HCT116 (cell line): ENCODE measurements at regions not wholly inside any gene's neighbourhood (a gene's known extent, or its start where the extent isn't known, plus 50 kb on each side); places are given as distances from the start of the nearest gene placed in this dataset.

Experiments used
- ATAC-seq: fragments of 200-7000 bp; cut with Tn5 transposase; 2 replicates; pipeline ENCODE4 v1.9.1; 2020; ENCODE audit warnings: mild to moderate bottlenecking, moderate library complexity
- BruUV-seq: library from RNA; stranded (reverse); fragments of 400-500 nt; replicated peaks from 2 replicates; lab custom pipeline; 2021; lab: Mats Ljungman, UMichigan
- CTCF ChIA-PET: fragments of 300-600 bp; sonication (Branson Sonifier 250); formaldehyde crosslinking; loops from one replicate; lab custom pipeline; 2021; ENCODE audit warnings: antibody characterized with exemption; lab: Charles Lee
- POLR2A ChIA-PET: fragments of 300-600, 350-600 bp; sonication (Branson Sonifier 250); formaldehyde crosslinking; loops from one replicate; lab custom pipeline; 2021; ENCODE audit warnings: antibody characterized with exemption; lab: Charles Lee
- RAD21 ChIA-PET, 2 experiments: fragments of 300-600 bp; sonication (Branson Sonifier 250); formaldehyde crosslinking; loops; one replicate each; lab custom pipeline; 2023; ENCODE audit warnings: low total read pairs in 2 of 2; ENCODE audit not compliant: uncharacterized antibody in 2 of 2, unreplicated experiment in 2 of 2, low non-redundant PET in 1 of 2; lab: Charles Lee
- DNase-seq: peaks from one replicate; pipeline ENCODE4 v3.0.0-alpha.2; 2010; ENCODE audit warnings: low read depth, low spot score
- H2AFZ ChIP-seq: fragments of 200-600 bp; shearing (Covaris generic), sonication (generic); 2 replicates; pipeline ENCODE4 v1.6.1; 2017; ENCODE audit warnings: low read depth, mixed run types, mixed read lengths, antibody characterized with exemption, low read length; ENCODE audit not compliant: poor library complexity, severe bottlenecking
- H3K27ac ChIP-seq: 2 replicates; pipeline ENCODE4 v1.5.1; 2012; ENCODE audit warnings: low read depth, low read length
- H3K27me3 ChIP-seq: fragments of 200-600 bp; sonication (generic); 2 replicates; pipeline ENCODE4 v1.6.1; 2016; ENCODE audit warnings: mixed run types, low read length, mixed read lengths; ENCODE audit not compliant: insufficient read depth
- H3K36me3 ChIP-seq, 2 experiments: fragments of 200-500 bp in 1 of 2; fragments of 200-600 bp in 1 of 2; sonication (Bioruptor generic) in 1 of 2; sonication (generic) in 1 of 2; 2 replicates each; pipeline versions ENCODE4 v1.5.1 to v1.6.1; 2014 to 2016; ENCODE audit warnings: low read length in 2 of 2, inconsistent platforms in 1 of 2, mixed read lengths in 1 of 2, mixed run types in 1 of 2; ENCODE audit not compliant: insufficient read depth in 2 of 2, control insufficient read depth in 1 of 2
- H3K4me1 ChIP-seq, 2 experiments: fragments of 200-600 bp in 1 of 2; sonication (generic) in 1 of 2; 2 replicates each; pipeline versions ENCODE4 v1.5.1 to v1.6.1; 2012 to 2017; ENCODE audit warnings: low read length in 2 of 2, inconsistent platforms in 1 of 2, mild to moderate bottlenecking in 1 of 2, mixed read lengths in 1 of 2, mixed run types in 1 of 2, moderate library complexity in 1 of 2; ENCODE audit not compliant: insufficient read depth in 2 of 2, control insufficient read depth in 1 of 2
- H3K4me2 ChIP-seq: fragments of 200-600 bp; sonication (generic); 2 replicates; pipeline ENCODE4 v1.6.1; 2017; ENCODE audit warnings: mixed run types, low read length, mixed read lengths
- H3K4me3 ChIP-seq, 2 experiments: fragments of 200-600 bp in 1 of 2; sonication (generic) in 1 of 2; replicated peaks in 1 of 2; 2 replicates each; pipeline ENCODE4 v1.5.1; 2011 to 2016; ENCODE audit warnings: low read length in 2 of 2, control low read depth in 1 of 2, low read depth in 1 of 2, mild to moderate bottlenecking in 1 of 2, mixed read lengths in 1 of 2, mixed run types in 1 of 2
- H3K79me2 ChIP-seq: fragments of 200-600 bp; sonication (generic); 2 replicates; pipeline ENCODE4 v1.6.1; 2017; ENCODE audit warnings: mild to moderate bottlenecking, mixed run types, low read length, moderate library complexity, mixed read lengths; ENCODE audit not compliant: insufficient read depth
- H3K9ac ChIP-seq: fragments of 200-600 bp; sonication (generic); 2 replicates; pipeline ENCODE4 v1.6.1; 2016; ENCODE audit warnings: low read length, mixed read lengths
- H3K9me2 ChIP-seq: fragments of 200-600 bp; sonication (generic), shearing (Covaris generic); 2 replicates; pipeline ENCODE4 v1.6.1; 2017; ENCODE audit warnings: mixed run types, mild to moderate bottlenecking, moderate library complexity; ENCODE audit not compliant: insufficient read depth
- H3K9me3 ChIP-seq, 2 experiments: fragments of 200-500 bp in 1 of 2; fragments of 200-600 bp in 1 of 2; sonication (Bioruptor generic) in 1 of 2; sonication (generic) in 1 of 2; 2 replicates each; pipeline ENCODE4 v1.6.1; 2014 to 2017; ENCODE audit warnings: low read length in 2 of 2, mixed read lengths in 2 of 2, inconsistent platforms in 1 of 2, low read depth in 1 of 2, mild to moderate bottlenecking in 1 of 2, mixed run types in 1 of 2, moderate library complexity in 1 of 2; ENCODE audit not compliant: control insufficient read depth in 1 of 2, insufficient read depth in 1 of 2
- H4K20me1 ChIP-seq: fragments of 200-600 bp; sonication (generic), shearing (Covaris generic); 2 replicates; pipeline ENCODE4 v1.6.1; 2017; ENCODE audit warnings: mixed run types, mild to moderate bottlenecking, moderate library complexity; ENCODE audit not compliant: insufficient read depth
- ATF3 ChIP-seq: IDR thresholded peaks from 2 replicates; pipeline ENCODE4 v1.6.1; 2012
- CTCF ChIP-seq, 3 experiments: fragments of 200-600 bp in 1 of 3; sonication (generic) in 1 of 3; IDR thresholded peaks in 2 of 3; conservative IDR thresholded peaks in 1 of 3; 2 replicates each; pipeline ENCODE4 v1.5.1; 2012 to 2017; ENCODE audit warnings: low read depth in 2 of 3, low read length in 2 of 3, antibody characterized with exemption in 1 of 3, borderline replicate concordance in 1 of 3, control low read depth in 1 of 3, mild to moderate bottlenecking in 1 of 3, mixed read lengths in 1 of 3, mixed run types in 1 of 3, moderate library complexity in 1 of 3; ENCODE audit not compliant: insufficient read depth in 1 of 3
- EGR1 ChIP-seq: IDR thresholded peaks from 2 replicates; pipeline ENCODE4 v1.6.1; 2012; ENCODE audit warnings: low read depth
- ELF1 ChIP-seq: IDR thresholded peaks from 2 replicates; pipeline ENCODE4 v1.6.1; 2012; ENCODE audit warnings: low read depth, borderline replicate concordance
- EZH2 ChIP-seq: fragments of 200-600 bp; sonication (generic); IDR thresholded peaks from 2 replicates; pipeline ENCODE4 v1.6.1; 2017; ENCODE audit warnings: antibody characterized with exemption, mixed run types
- JUND ChIP-seq: IDR thresholded peaks from 2 replicates; pipeline ENCODE4 v1.6.1; 2012
- MAX ChIP-seq: IDR thresholded peaks from 2 replicates; pipeline ENCODE4 v1.6.1; 2012
- POLR2A ChIP-seq: IDR thresholded peaks from 2 replicates; pipeline ENCODE4 v1.7.0; 2011; ENCODE audit warnings: borderline replicate concordance; ENCODE audit not compliant: insufficient read depth, insufficient read length; ENCODE audit errors: extremely low read depth
- RAD21 ChIP-seq: IDR thresholded peaks from 2 replicates; pipeline ENCODE4 v1.6.1; 2012; ENCODE audit warnings: low read depth, mild to moderate bottlenecking
- REST ChIP-seq: IDR thresholded peaks from 2 replicates; pipeline ENCODE4 v1.6.1; 2012; ENCODE audit warnings: low read depth
- YY1 ChIP-seq: IDR thresholded peaks from 2 replicates; pipeline ENCODE4 v1.6.1; 2011; ENCODE audit warnings: low read length, low read depth, moderate library complexity, mild to moderate bottlenecking; ENCODE audit not compliant: insufficient replicate concordance; ENCODE audit errors: extremely low read depth
- ZNF274 ChIP-seq: fragments of 200-500 bp; sonication (Bioruptor generic); IDR thresholded peaks from 2 replicates; pipeline ENCODE4 v1.6.1; 2014; ENCODE audit warnings: mild to moderate bottlenecking, low read depth, low read length, inconsistent platforms
- intact Hi-C: fragments of 100-400 bp; cut with micrococcal nuclease; formaldehyde crosslinking; loops from 2 replicates; pipeline ENCODE4 v1.10.0; 2022

GRCh38 chr21:39053126-39053525 is 130.1 kb downstream of the PSMG1 start:
- BruUV-seq, result no TSS peak
- TF ChIP-seq ELF1, result no peak
- TF ChIP-seq ZNF274, result no peak
- no peak for TF ChIP-seq EGR1
- no peak for TF ChIP-seq YY1
- no peak for TF ChIP-seq RAD21
- no peak for TF ChIP-seq JUND
- Histone ChIP-seq H3K4me1 (no peaks in the 10 kb centered on the region), H3K4me2 (no peak overlapping the region), H3K36me3 (no peaks in the 10 kb centered on the region), H3K9me3 (no peaks in the 10 kb centered on the region), H3K4me3 (no peak overlapping the region), H2AFZ (no peak overlapping the region), H3K27ac (no peak overlapping the region), H3K9me2 (no peaks in the 10 kb centered on the region), H3K9ac (no peak overlapping the region), H3K27me3 (no peaks in the 10 kb centered on the region), H3K79me2 (no peaks in the 10 kb centered on the region), H4K20me1 (no peaks in the 10 kb centered on the region)
- DNase-seq, result no peak
- ChIA-PET RAD21 (interaction anchor here in 1 of 2 experiments (0.6 kb wide), 1 partner anchor 247 kb away, joined by 4 read pairs; the partner anchor contains the start of gene ETS2), POLR2A (no interaction called here), CTCF (no interaction called here)
- no peak for ATAC-seq
- intact Hi-C loops, result no loop called here

- TF ChIP-seq POLR2A, result no peak
- TF ChIP-seq EGR1, result no peak
- TF ChIP-seq ATF3, result no peak
- TF ChIP-seq REST, result no peak
- TF ChIP-seq RAD21, result no peak
- TF ChIP-seq CTCF (IDR thresholded peaks at IDR 0.05 in 2 of 3, conservative IDR thresholded peaks at IDR 0.05 in 1 of 3; ENCODE audit: borderline replicate concordance in 1 of 3, insufficient read depth in 1 of 3, low read depth in 2 of 3, low read length in 2 of 3), result no peak
- TF ChIP-seq EZH2, result no peak
- no peak for TF ChIP-seq MAX
- H3K4me2 ChIP-seq, result no peak overlapping the region
- ATAC-seq (no peak), DNase-seq (no peak)
- H2AFZ ChIP-seq, result no peak overlapping the region
- H3K27ac ChIP-seq, result no peak overlapping the region
- intact Hi-C loops, result no loop called here
- BruUV-seq, result no TSS peak
- no peaks in the 10 kb centered on the region for H3K9me3 ChIP-seq
- H3K4me1 ChIP-seq, result no peaks in the 10 kb centered on the region
- no peaks in the 10 kb centered on the region for H3K79me2 ChIP-seq
- H3K9me2 ChIP-seq, result no peaks in the 10 kb centered on the region
- H3K36me3 ChIP-seq, result no peaks in the 10 kb centered on the region
- no peak overlapping the region for H3K9ac ChIP-seq
- ChIA-PET RAD21 (interaction anchor here in 1 of 2 experiments (0.6 kb wide), 1 partner anchor 247 kb away, joined by 4 read pairs; the partner anchor contains the start of gene ETS2), POLR2A (no interaction called here), CTCF (no interaction called here)
- no peaks in the 10 kb centered on the region for H4K20me1 ChIP-seq
- no peak overlapping the region for H3K4me3 ChIP-seq
- no peaks in the 10 kb centered on the region for H3K27me3 ChIP-seq
Observed at GRCh38 chr21:39052718-39053117, 130.5 kb downstream of the PSMG1 start.
